HUES48 (cell line): ENCODE measurements at regions not wholly inside any gene's neighbourhood (a gene's known extent, or its start where the extent isn't known, plus 50 kb on each side); places are given as distances from the start of the nearest gene placed in this dataset.
"Not testable (repeated sequence)": the region's sequence is repeated elsewhere in the genome, so short reads cannot be mapped to it uniquely, and the experiment has no call there.

Experiments
- H3K27ac ChIP-seq: one replicate; pipeline ENCODE4 v1.7.0; 2013; ENCODE audit warnings: low read depth, low read length, inconsistent platforms
- H3K27me3 ChIP-seq: 2 replicates; pipeline ENCODE4 v1.6.1; 2013; ENCODE audit warnings: mild to moderate bottlenecking, low read length; ENCODE audit not compliant: control insufficient read depth, insufficient read depth
- H3K36me3 ChIP-seq: 2 replicates; pipeline ENCODE4 v1.6.1; 2013; ENCODE audit warnings: low read length; ENCODE audit not compliant: control insufficient read depth, insufficient read depth
- H3K4me1 ChIP-seq: 2 replicates; pipeline ENCODE4 v1.6.1; 2013; ENCODE audit warnings: mild to moderate bottlenecking, low read length; ENCODE audit not compliant: control insufficient read depth, insufficient read depth
- H3K4me3 ChIP-seq: 2 replicates; pipeline ENCODE4 v1.5.1; 2013; ENCODE audit warnings: mild to moderate bottlenecking, low read depth, low read length
- H3K9ac ChIP-seq: 2 replicates; pipeline ENCODE4 v1.6.1; 2013; ENCODE audit warnings: mild to moderate bottlenecking, low read depth, low read length, moderate library complexity
- H3K9me3 ChIP-seq: 2 replicates; pipeline ENCODE4 v1.6.1; 2013; ENCODE audit warnings: low read length; ENCODE audit not compliant: control insufficient read depth, insufficient read depth

DNA sequence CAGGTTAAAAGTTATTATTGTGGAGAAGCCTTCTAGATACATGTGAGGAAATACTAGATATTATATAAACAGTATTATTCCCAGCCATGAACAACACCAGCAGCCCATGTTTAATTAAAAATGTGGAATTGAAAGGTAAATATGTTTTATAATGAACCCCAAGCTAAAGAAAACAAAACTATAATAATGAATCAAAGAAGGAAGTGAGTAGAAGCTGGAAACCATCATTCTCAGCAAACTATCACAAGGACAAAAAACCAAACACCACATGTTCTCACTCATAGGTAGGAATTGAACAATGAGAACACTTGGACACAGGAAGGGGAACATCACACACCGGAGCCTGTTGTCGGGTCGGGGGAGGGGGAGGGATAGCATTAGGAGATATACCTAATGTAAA lies 167.6 kb upstream of the CXXC4 start:
- H3K4me1 ChIP-seq, H3K36me3 ChIP-seq, H3K9ac ChIP-seq, H3K27ac ChIP-seq, H3K4me3 ChIP-seq, H3K27me3 ChIP-seq, H3K9me3 ChIP-seq: not testable (repeated sequence)

DNA sequence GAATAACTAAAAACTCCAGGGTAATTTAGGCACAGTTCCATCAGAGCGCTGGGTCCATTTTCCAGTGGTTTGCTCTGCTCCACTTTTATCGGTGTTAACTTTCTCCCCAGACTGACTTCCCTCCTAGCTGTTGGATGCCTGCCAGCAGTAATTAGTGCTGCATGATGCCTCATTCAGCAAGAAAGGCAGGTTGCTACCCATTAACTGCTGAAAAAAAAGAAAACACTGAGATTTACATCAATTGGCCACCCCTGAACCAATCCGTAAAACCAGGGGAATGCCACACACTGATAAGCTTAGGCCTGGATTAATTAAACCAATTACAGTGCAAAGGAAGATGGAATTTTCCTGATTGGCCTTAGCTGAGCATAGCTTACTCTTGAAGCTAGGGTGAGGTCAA lies 182.4 kb upstream of the CXXC4 start:
- Histone ChIP-seq H3K27ac (no peak overlapping the region), H3K9ac (no peak overlapping the region), H3K4me1 (peaks cover 10% of the 10 kb centered on the region; the same call in 1 of the 2 replicates), H3K36me3 (no peaks in the 10 kb centered on the region), H3K27me3 (no peaks in the 10 kb centered on the region), H3K4me3 (no peak overlapping the region), H3K9me3 (no peaks in the 10 kb centered on the region)

DNA sequence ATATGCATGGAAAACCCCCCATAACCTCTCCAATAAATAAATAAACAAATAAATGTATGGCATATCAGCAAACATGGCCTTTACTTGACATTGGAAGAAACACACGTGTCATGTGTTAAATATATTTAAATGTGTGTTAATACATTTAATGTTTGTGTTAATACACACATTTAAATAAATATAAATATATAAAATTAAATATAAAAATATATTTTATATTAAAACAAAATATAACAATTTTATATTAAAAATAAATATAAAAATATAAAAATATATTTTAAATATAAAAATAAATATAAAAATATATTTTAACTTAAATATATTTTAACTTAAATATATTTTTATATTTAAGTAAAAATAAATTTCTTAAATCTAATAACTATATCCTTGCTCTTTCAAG lies 187.6 kb upstream of the CXXC4 start:
- Histone ChIP-seq H3K27me3 (no peaks in the 10 kb centered on the region), H3K9me3 (no peaks in the 10 kb centered on the region), H3K36me3 (no peaks in the 10 kb centered on the region), H3K9ac (no peak overlapping the region), H3K27ac (no peak overlapping the region), H3K4me3 (no peak overlapping the region), H3K4me1 (0 out of 2 replicates have a peak, but pooled peaks cover 4% of the 10 kb centered on the region)

DNA sequence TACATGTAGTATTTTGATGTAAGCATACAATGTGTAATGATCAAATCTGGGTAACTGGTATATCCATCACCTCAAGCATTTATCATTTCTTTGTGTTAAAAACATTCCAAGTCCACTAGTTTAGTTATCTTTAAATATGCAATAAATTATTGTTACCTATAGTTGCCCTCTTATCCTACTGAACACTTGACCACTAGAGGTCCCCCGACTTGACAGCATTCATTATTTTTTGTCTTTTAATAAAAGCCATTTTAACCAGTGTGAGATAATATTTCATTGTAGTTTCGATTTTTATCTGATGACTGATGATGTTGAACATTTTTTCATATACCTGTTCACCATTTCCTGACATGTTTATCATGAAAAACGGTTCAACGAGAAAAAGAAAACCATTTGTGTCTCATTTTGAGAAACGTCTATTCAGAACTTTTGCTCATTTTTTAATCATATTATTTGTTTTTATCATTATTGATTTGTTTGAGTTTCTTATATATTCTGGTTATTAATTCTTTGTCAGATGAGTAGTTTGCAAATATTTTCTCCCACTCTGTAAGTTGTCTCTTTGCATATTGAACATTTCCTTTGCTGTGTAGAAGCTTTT lies 199.0 kb upstream of the CXXC4 start:
- Histone ChIP-seq H3K9me3 (no peaks in the 10 kb centered on the region), H3K4me3 (no peak overlapping the region), H3K36me3 (no peaks in the 10 kb centered on the region), H3K9ac (no peak overlapping the region), H3K4me1 (no peaks in the 10 kb centered on the region), H3K27me3 (no peaks in the 10 kb centered on the region), H3K27ac (no peak overlapping the region)

DNA sequence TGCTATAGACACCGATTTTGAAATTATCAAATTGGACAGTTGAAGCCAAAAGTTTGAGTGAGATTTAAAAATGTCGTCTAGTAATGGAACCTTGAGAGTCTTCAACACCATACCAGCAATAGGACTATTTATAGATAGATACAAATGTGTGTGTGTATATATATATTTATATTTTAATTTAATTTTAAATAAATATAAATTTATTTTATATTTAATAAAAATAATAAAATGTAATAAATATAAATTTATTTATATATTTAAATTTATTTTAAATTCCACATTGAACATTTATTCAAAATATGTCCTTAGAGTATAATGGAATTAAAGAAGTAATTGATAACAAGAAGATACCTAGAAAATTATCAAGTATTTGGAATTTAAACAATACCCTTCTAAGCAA lies 221.9 kb upstream of the CXXC4 start:
- no peaks in the 10 kb centered on the region for H3K27me3 ChIP-seq
- H3K36me3 ChIP-seq: no peaks in the 10 kb centered on the region
- H3K9ac ChIP-seq: no peak overlapping the region
- no peak overlapping the region for H3K27ac ChIP-seq
- H3K9me3 ChIP-seq: no peaks in the 10 kb centered on the region
- H3K4me3 ChIP-seq: no peak overlapping the region
- H3K4me1 ChIP-seq: no peaks in the 10 kb centered on the region

DNA sequence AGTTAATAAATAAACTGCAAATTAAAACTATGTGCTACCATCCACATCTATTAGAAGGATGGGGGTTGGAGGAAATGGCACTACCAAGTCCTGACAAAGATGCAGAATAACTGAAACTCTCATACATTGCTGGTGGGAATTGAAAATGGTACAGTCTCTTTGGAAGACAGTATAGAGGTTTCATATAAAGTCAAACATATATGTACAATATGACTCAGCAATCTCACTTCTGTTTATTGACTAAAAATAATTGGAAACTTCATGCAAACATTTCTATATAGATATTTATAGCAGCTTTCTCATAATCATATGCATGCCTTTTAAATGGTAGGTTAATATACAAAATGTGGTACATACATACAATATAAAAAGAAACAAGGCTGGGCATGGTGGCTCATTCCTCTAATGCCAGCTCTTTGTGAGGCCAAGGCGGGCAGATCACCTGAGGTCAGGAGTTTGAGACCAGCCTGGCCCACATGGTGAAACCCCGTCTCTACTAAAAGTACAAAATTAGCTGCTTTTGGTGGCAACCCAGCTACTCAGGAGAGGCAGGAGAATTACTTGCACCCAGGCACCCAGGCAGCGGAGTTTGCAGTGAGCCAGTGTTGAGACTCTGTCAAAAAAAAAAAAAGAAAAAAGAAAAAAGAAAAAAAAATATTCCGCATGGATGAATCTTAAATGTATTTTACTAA lies 225.0 kb upstream of the CXXC4 start:
- Histone ChIP-seq H3K36me3 (no peaks in the 10 kb centered on the region), H3K9me3 (no peaks in the 10 kb centered on the region), H3K9ac (no peak overlapping the region), H3K27me3 (no peaks in the 10 kb centered on the region), H3K4me3 (no peak overlapping the region), H3K4me1 (no peaks in the 10 kb centered on the region), H3K27ac (no peak overlapping the region)

DNA sequence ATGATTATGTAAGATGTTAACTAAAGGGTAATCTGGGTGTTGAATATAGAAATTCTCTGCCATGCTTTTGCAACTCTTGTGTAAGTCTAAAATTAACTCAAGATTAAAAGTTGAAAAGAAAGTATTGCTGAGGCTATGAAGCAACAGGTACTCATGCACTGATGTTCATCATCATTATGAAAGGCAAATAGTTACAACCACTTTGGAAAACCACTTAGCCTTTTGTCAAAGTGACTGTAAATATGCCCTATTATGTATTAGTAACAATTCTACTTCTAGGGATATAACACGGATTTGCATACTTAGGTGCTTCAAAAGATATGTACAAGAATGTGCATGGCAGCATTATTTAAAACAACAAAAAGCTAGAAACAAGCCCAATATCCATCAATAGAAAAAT lies 227.8 kb upstream of the CXXC4 start:
- no peaks in the 10 kb centered on the region for H3K36me3 ChIP-seq
- H3K4me1 ChIP-seq: no peaks in the 10 kb centered on the region
- H3K27me3 ChIP-seq: no peaks in the 10 kb centered on the region
- no peaks in the 10 kb centered on the region for H3K9me3 ChIP-seq
- no peak overlapping the region for H3K27ac ChIP-seq
- no peak overlapping the region for H3K9ac ChIP-seq
- H3K4me3 ChIP-seq: no peak overlapping the region

DNA sequence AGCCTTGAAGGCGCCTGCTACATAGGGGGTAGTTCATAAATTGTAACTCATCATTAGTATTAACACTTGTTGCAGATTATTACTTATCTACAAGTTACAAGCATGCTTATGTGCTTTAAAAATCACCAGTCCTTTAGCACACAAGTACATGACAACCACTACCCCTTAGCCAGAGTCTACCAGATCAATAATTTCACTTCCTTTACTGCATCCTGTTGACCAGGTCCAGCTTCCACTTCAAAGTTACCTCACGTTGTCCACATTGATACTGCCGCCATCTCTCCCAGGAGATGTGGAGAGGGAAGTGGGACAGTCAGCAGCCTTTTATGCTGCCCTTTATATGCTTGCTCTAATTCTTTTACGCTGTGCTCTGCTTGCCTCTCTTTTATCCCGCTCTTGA lies 231.3 kb upstream of the CXXC4 start:
- no peaks in the 10 kb centered on the region for H3K9me3 ChIP-seq
- H3K27ac ChIP-seq: no peak overlapping the region
- no peaks in the 10 kb centered on the region for H3K27me3 ChIP-seq
- no peak overlapping the region for H3K4me3 ChIP-seq
- H3K4me1 ChIP-seq: no peaks in the 10 kb centered on the region
- H3K9ac ChIP-seq: no peak overlapping the region
- H3K36me3 ChIP-seq: no peaks in the 10 kb centered on the region

DNA sequence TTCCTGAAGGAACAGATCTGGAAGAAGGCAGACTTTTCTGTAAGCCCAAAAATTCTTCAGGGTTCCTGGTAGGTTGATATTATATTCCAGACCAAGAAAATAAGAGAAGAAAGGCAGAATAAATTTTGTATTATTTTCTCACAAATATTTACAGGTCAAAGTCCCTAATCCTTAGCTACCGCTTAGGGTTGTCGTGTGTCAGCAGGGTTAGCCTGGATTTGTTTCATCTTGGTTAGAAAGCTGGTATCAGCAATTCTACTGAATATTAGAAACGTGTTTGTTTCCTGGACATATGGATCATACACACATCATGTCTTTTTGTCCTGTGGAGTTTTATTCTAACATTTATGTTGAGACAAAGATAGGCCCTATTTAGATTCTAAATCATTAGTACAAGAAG lies 232.9 kb upstream of the CXXC4 start:
- Histone ChIP-seq H3K9ac (no peak overlapping the region), H3K36me3 (no peaks in the 10 kb centered on the region), H3K4me3 (no peak overlapping the region), H3K4me1 (no peaks in the 10 kb centered on the region), H3K27ac (no peak overlapping the region), H3K9me3 (no peaks in the 10 kb centered on the region), H3K27me3 (no peaks in the 10 kb centered on the region)

DNA sequence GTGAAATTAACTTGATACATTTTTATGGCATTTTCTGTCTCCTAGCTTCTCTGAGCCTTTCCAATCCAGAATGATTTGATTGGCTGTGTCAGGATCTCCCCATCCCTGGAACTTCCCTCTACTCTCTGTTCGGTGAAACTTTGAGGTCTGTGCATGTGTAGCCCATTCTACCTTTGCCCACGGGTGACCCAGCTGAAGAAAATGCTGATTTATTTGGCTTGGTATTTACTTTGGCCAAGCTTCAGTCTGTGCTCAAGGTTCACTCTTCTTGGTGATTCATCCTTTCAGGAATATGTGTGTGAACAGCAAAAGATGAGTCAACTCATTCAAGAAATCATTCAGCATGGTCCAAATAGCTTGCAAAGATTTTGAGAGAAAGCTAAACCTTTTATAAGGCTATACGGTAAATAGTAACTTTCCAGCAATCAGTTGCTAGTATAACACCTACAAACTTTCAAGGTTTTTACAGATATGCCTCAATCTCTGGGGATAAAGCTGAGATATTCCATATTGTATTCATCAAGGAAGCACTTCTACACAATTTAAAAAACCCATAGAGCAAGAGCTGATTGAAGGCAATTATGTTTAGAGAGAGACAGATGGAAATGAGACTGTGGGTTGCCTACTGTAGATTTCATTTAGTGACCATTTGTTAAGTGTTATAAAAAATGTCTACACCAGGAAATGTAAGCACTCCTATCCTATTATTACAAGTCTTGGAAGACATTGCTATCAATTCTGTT lies 233.9 kb upstream of the CXXC4 start:
- no peak overlapping the region for H3K9ac ChIP-seq
- no peaks in the 10 kb centered on the region for H3K27me3 ChIP-seq
- H3K36me3 ChIP-seq: no peaks in the 10 kb centered on the region
- no peak overlapping the region for H3K27ac ChIP-seq
- no peak overlapping the region for H3K4me3 ChIP-seq
- H3K9me3 ChIP-seq: no peaks in the 10 kb centered on the region
- H3K4me1 ChIP-seq: no peaks in the 10 kb centered on the region

DNA sequence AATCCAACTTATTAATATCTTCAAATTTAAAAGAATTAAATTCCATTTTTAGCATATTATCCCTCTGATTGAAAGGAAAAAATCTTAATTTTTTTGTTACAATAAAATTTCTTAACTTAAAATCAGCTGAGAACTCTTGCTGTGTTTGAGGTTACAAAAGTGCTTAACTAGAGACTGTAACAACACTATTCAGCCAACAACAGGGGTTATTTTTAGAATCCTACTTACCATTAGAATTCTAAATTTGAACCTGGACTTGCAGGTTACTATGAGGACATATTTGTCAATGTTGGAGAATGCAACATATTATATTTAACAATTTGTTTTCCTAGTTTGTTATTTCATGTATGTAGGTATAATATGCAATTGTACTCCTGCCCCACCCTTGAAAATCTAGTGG lies 238.1 kb upstream of the CXXC4 start:
- no peak overlapping the region for H3K27ac ChIP-seq
- H3K36me3 ChIP-seq: no peaks in the 10 kb centered on the region
- no peak overlapping the region for H3K9ac ChIP-seq
- H3K9me3 ChIP-seq: no peaks in the 10 kb centered on the region
- no peaks in the 10 kb centered on the region for H3K27me3 ChIP-seq
- peaks cover under 1% of the 10 kb centered on the region; the same call in 1 of the 2 replicates for H3K4me1 ChIP-seq
- no peak overlapping the region for H3K4me3 ChIP-seq
